GM21529 (cell line): ENCODE measurements at regions not wholly inside any gene's neighbourhood (a gene's known extent, or its start where the extent isn't known, plus 50 kb on each side); places are given as distances from the start of the nearest gene placed in this dataset.
"Not testable (repeated sequence)": the region's sequence is repeated elsewhere in the genome, so short reads cannot be mapped to it uniquely, and the experiment has no call there.

Experiments
- ATAC-seq: cut with Tn5 transposase; IDR thresholded peaks from one replicate; pipeline ENCODE4 v1.9.1; 2021; ENCODE audit not compliant: unreplicated experiment

DNA sequence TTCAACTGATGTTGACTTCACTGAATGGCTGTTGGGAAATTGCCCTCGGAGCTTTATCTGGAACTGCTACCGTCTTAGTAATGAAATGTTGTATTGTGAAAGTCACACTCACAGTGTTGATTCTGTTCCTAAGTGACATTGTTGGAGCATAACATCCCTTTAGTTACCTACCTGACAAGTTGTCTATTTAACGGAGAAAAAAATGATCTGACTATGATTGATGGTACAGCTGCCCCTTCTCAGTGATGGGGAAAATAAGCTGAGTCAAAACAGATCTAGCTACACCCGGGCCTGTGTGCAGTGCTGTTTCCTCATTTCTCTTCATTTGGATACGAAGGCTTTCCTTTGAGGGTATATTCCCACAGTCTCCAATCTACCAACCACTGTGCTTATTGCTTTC is 472.3 kb upstream of the BRINP3 start:
- no peak for ATAC-seq

GRCh38 chr1:190957565-190957964 is 479.9 kb upstream of the BRINP3 start:
- no peak for ATAC-seq

GRCh38 chr1:190963321-190963720 is 485.7 kb upstream of the BRINP3 start:
- no peak for ATAC-seq

GRCh38 chr1:190975827-190976226 is 498.2 kb upstream of the BRINP3 start:
- no peak for ATAC-seq

GRCh38 chr1:191002768-191003167 is 525.1 kb upstream of the BRINP3 start:
- ATAC-seq = no peak

DNA sequence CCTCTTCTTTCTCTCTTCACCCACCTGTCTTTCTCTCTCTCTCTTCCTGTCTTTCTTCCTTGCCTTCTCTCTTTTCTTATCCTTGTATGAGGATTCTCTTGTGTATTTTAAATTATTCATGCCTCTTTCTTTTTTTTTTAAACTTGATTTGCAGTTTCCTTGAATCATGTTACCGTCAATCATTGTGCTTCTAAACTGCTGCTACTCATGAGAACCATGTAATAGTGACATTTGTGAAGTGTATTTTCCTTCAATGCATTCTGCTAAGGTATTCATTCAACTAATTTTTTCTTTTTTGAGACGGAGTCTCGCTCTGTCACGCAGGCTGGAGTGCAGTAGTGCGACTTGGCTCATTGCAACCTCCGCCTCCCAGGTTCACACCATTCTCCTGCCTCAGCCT is 539.1 kb upstream of the BRINP3 start:
- no peak for ATAC-seq

DNA sequence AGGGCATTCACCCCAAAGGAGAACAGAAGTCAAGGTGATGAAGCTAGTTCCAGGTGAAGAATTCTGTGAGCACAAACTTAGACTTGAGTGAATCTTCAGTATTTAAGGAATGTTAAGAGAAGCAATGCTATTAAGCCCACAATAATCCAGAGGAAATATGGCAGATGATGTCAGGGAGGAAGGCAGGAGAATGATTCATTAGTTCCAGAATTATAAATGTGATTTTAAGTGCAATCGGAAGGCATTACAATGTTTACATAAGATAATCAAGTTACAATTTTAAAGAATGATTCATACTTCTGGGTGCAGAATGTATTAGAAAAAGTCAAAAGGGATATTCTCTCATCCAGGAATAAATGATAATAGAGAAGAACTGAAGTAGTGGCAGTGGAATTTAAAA is 545.2 kb upstream of the BRINP3 start:
- ATAC-seq = no peak

DNA sequence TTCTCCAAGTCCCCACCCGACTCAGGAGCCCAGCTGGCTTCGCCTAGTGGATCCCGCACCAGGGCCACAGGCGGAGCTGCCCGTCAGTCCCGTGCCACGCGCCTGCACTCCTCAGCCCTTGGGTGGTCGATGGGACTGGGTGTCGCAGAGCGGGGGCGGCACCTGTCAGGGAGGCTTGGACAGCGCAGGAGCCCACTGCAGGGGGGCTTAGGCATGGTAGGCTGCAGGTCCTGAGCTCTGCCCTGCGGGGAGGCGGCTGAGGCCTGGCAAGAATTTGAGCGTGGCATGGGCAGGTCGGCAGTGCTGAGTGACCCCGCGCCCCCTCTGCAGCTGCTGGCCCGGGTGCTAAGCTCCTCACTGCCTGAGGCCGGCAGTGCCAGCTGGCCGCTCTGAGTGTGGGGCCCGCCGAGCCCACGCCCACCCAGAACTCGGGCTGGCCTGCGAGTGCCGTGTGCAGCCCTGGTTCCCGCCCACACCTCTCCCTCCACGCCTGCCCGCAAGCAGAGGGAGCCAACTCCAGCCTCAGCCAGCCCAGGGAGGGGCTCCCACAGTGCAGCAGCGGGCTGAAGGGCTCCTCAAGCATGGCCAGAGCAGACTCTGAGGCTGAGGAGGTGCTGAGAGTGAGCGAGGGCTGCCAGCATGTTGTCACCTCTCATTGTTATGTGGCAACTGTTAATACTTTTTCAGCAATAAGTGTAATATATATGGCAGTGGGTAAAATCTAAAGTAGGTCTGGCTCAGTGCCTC is 548.4 kb upstream of the BRINP3 start:
- ATAC-seq = no peak

- no peak for ATAC-seq
Measured at GRCh38 chr1:191026828-191027227, 549.2 kb upstream of the BRINP3 start.

DNA sequence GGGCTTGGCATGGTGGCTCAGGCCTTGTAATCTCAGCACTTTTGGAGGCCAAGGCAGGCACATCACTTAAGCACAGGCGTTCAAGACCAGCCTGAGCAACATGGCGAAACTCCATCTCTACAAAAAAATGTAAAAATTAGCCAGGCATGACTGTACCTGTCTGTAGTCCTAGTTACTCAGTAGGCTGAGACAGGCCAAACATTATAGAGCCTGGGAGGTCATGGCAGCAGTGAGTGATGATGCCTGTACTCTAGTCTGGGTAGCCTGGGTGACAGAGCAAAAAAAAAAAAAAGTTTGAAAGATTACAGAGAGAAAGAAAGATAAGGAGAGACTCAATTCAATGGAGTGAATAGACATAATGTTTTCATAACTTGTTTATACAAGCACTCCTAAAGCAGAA is 556.5 kb upstream of the BRINP3 start:
- ATAC-seq = no peak

GRCh38 chr1:191043066-191043465 is 565.4 kb upstream of the BRINP3 start:
- ATAC-seq = no peak

- ATAC-seq = no peak
Measured at GRCh38 chr1:191049781-191050180, 572.1 kb upstream of the BRINP3 start.

DNA sequence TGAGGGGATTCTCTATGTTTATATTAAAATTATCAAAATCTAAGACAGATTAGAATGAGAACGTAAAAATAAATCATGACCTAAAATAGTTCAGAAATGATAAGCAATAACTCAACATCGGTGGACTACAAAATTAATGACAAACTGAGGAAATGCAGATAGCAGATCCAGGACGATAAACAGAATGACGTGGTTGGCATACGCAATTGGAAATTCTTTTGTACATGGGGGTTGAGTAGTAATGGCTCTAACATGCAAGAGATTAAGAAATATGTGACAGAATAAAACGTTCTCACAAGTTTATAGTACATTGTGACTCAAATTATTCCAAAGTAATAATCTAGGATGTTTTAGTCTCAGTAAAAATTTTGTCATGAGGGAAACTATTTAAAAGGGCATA is 575.2 kb upstream of the BRINP3 start:
- ATAC-seq = no peak

DNA sequence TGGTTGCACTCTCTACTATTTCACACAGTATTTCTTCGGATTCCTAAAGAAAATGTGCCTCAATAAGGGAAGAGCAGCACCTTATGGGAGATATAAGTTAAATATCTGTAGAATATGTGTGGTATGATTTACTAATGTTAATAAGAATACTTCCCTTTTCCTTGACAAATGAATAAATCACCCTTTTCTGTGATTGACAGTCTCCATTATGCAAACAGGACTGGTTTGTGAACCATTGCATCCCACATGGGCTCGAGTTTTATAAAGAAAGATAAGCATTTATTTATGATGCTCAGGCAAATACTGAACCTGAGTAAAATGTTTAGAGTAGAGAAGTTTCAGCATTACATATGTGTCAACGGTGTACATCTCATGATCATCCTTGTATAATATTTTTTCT is 587.7 kb upstream of the BRINP3 start:
- ATAC-seq = no peak

DNA sequence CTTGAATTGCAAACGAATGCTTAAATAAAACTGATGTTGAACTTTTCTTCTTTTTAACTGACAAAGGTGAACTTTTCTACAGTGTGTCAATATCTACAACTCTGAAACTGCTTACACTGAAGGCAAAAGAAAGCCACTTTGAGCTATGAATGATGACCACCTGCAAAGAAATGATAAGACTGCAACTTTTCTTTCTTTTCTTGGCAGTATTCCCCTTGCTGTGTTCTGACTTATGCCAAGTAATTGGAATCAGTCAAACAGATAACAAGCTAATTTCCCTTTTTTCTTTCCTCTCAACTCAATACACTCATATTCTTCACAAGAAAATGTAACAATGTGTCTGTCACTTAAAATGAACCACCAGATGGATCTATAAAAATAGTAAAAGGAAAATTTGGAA is 588.1 kb upstream of the BRINP3 start:
- ATAC-seq = no peak

- no peak for ATAC-seq
Measured at GRCh38 chr1:191074881-191075280, 597.2 kb upstream of the BRINP3 start.

GRCh38 chr1:191083090-191083489 is 605.4 kb upstream of the BRINP3 start:
- ATAC-seq = not testable (repeated sequence)

GRCh38 chr1:191085121-191085520 is 607.5 kb upstream of the BRINP3 start:
- no peak for ATAC-seq

- ATAC-seq = no peak
Measured at GRCh38 chr1:191086910-191087309, 609.2 kb upstream of the BRINP3 start.

DNA sequence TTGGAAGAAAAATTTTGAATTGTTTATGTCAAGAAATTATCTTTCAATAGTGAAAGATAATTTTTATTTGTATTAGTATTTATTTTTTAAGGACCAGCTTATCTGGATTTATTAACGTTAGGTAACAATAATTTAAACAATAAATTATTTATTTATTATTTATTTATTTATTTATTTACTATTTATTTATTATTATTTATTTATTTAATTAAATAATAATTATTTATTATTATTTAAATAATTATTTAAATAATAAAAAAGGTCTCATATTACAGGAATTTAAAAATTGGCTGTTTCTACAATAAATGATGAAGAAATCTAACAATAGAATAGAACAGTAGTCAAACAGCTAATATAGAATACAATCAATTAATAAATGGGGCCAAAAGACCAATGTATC is 618.7 kb upstream of the BRINP3 start:
- no peak for ATAC-seq

GRCh38 chr1:191099696-191100095 is 622.0 kb upstream of the BRINP3 start:
- no peak for ATAC-seq

DNA sequence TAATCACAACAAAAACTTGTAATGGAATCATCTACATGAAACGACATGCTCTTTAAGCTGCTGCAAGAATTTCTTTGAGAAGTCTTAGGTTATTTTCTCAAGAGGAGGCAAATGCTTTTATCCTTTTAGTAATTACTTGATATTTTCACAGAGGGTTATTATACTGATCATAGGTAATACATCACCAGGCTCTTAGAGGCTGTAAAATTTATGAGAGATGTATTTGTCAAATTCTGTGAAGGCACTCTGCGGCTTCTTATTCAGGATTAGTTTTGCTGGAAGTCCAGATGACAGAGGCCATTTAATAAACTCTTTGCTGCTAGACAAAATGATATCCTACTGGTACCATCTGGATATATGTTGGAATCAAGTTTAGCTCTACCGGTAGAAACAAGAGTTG is 624.3 kb upstream of the BRINP3 start:
- no peak for ATAC-seq

DNA sequence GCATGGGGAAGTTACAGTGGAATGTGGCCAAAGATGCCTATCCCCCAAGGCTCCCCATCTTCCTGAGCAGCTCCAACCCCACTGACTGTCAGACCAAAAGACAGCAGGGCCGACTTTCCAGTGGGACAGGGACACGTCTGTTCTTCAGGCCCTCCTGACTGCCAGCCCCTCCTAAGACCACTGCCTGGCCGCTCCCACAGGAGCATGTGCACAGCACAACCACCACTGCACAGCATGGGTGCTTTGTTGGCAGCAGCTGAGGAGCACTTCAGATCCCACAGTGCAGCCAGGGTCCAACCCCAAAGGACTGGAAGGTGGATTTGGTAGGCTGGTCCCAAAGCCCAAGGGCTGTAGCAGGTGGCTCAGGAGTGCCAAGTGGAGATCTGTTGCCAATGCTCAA is 648.3 kb upstream of the BRINP3 start:
- no peak for ATAC-seq
